ENCODE measurements at regions not wholly inside any gene's neighbourhood (a gene's known extent, or its start where the extent isn't known, plus 50 kb on each side); places are given as distances from the start of the nearest gene placed in this dataset.

- TF ChIP-seq CTCF (conservative IDR thresholded peaks at IDR 0.05; ENCODE audit: low read depth, low read length) = no peak
- H3K4me3 ChIP-seq (ENCODE audit: low read length) = no peak overlapping the region
- DNase-seq (ENCODE audit: low read depth) = no peak
Measured at GRCh38 chr6:22455378-22455777, 114.0 kb upstream of the HDGFL1 start.

GRCh38 chr6:22457996-22458395 lies 111.4 kb upstream of the HDGFL1 start:
- no peak for TF ChIP-seq CTCF (conservative IDR thresholded peaks at IDR 0.05; ENCODE audit: low read depth, low read length)
- no peak overlapping the region for H3K4me3 ChIP-seq (ENCODE audit: low read length)
- no peak for DNase-seq (ENCODE audit: low read depth)

- TF ChIP-seq CTCF (conservative IDR thresholded peaks at IDR 0.05; ENCODE audit: low read depth, low read length) = no peak
- no peak for DNase-seq (ENCODE audit: low read depth)
- H3K4me3 ChIP-seq (ENCODE audit: low read length) = no peak overlapping the region
Measured at GRCh38 chr6:22466665-22467245, 102.6 kb upstream of the HDGFL1 start.

GRCh38 chr6:22467645-22468044 lies 101.7 kb upstream of the HDGFL1 start:
- DNase-seq (ENCODE audit: low read depth) = no peak
- no peak for TF ChIP-seq CTCF (conservative IDR thresholded peaks at IDR 0.05; ENCODE audit: low read depth, low read length)

GRCh38 chr6:22468256-22468965 lies 101.0 kb upstream of the HDGFL1 start:
- TF ChIP-seq CTCF (conservative IDR thresholded peaks at IDR 0.05; ENCODE audit: low read depth, low read length) = no peak
- DNase-seq (ENCODE audit: low read depth) = no peak
- no peak overlapping the region for H3K4me3 ChIP-seq (ENCODE audit: low read length)

More at GRCh38 chr6:22467645-22468044, 101.7 kb upstream of the HDGFL1 start:
- no peak overlapping the region for H3K4me3 ChIP-seq (ENCODE audit: low read length)

GRCh38 chr6:22470454-22471131 lies 98.8 kb upstream of the HDGFL1 start:
- no peak for TF ChIP-seq CTCF (conservative IDR thresholded peaks at IDR 0.05; ENCODE audit: low read depth, low read length)
- H3K4me3 ChIP-seq (ENCODE audit: low read length) = no peak overlapping the region
- no peak for DNase-seq (ENCODE audit: low read depth)

Measured in retinal pigment epithelial cell (primary cell).